Lower leg skin (tissue), 3 donors: ENCODE measurements at regions not wholly inside any gene's neighbourhood (a gene's known extent, or its start where the extent isn't known, plus 50 kb on each side); places are given as distances from the start of the nearest gene placed in this dataset.

Experiments used
- POLR2A ChIP-seq, 2 donors: fragments of 450-650 bp; IDR thresholded peaks; one replicate each; pipeline ENCODE4 v1.6.1; 2016 to 2017; ENCODE audit warnings: antibody characterized with exemption in 2 of 2, mild to moderate bottlenecking in 1 of 2, moderate library complexity in 1 of 2
- TF ChIP-seq, protein P1 (sequence below), 3 donors: fragments of 450-650 bp; IDR thresholded peaks; one replicate each; pipeline ENCODE4 v1.5.1; 2016; ENCODE audit warnings: antibody characterized with exemption in 3 of 3, mild to moderate bottlenecking in 3 of 3, moderate library complexity in 2 of 3

DNA sequence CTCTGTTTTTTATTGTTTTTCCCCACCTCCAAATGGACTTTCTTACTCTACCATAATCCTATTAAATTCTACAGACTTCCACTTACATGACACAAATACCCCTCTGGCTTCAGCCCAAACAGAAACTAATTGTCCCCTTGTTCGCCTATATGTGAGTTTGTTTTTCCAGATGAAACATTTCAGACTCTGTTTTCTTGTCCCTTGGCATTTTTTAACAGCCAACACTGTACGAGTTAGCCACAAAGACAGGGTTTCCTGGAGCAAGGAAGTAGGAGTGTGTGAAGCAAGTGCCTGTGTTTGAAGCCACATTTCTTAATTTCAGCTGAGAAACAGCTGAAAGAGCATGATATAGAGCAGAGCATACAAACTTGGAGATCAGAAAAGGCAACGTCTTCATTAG lies 382.2 kb upstream of the CDH5 start:
- TF ChIP-seq, protein P1, sequence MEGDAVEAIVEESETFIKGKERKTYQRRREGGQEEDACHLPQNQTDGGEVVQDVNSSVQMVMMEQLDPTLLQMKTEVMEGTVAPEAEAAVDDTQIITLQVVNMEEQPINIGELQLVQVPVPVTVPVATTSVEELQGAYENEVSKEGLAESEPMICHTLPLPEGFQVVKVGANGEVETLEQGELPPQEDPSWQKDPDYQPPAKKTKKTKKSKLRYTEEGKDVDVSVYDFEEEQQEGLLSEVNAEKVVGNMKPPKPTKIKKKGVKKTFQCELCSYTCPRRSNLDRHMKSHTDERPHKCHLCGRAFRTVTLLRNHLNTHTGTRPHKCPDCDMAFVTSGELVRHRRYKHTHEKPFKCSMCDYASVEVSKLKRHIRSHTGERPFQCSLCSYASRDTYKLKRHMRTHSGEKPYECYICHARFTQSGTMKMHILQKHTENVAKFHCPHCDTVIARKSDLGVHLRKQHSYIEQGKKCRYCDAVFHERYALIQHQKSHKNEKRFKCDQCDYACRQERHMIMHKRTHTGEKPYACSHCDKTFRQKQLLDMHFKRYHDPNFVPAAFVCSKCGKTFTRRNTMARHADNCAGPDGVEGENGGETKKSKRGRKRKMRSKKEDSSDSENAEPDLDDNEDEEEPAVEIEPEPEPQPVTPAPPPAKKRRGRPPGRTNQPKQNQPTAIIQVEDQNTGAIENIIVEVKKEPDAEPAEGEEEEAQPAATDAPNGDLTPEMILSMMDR (IDR thresholded peaks at IDR 0.05): no peak
- no peak for TF ChIP-seq POLR2A (IDR thresholded peaks at IDR 0.05)
